ENCODE measurements at regions not wholly inside any gene's neighbourhood (a gene's known extent, or its start where the extent isn't known, plus 50 kb on each side); places are given as distances from the start of the nearest gene placed in this dataset.

GRCh38 chr6:97805596-97805995 is 522.6 kb upstream of the MMS22L start:
- TF ChIP-seq CTCF (IDR thresholded peaks at IDR 0.05) (no peak), EZH2phosphoT487 (IDR thresholded peaks at IDR 0.05) (no peak), EZH2 (IDR thresholded peaks at IDR 0.05) (no peak)

Data from neural progenitor cell (in vitro differentiated cells).